ENCODE measurements at regions not wholly inside any gene's neighbourhood (a gene's known extent, or its start where the extent isn't known, plus 50 kb on each side); places are given as distances from the start of the nearest gene placed in this dataset.

GRCh38 chr22:22787151-22787550 is 100.5 kb upstream of the IGLL5 start:
- H3F3A ChIP-seq (ENCODE audit: insufficient read depth, low read length), result no peaks in the 10 kb centered on the region
- peaks cover 7% of the 10 kb centered on the region for H3K4me1 ChIP-seq (ENCODE audit: insufficient read depth, low read length, severe bottlenecking)
- H4K20me1 ChIP-seq (ENCODE audit: insufficient read depth, low read length), result no peaks in the 10 kb centered on the region
- no peak overlapping the region for H3K4me3 ChIP-seq (ENCODE audit: low read depth, low read length, poor library complexity, severe bottlenecking)
- H3K79me2 ChIP-seq (ENCODE audit: insufficient read depth, low read length), result no peaks in the 10 kb centered on the region
- H3K27ac ChIP-seq (ENCODE audit: low read depth, low read length, poor library complexity, severe bottlenecking), result no peak overlapping the region
- no peaks in the 10 kb centered on the region for H3K9me3 ChIP-seq (ENCODE audit: low read length)
- no peak for TF ChIP-seq EZH2 (IDR thresholded peaks at IDR 0.05; ENCODE audit: borderline replicate concordance, low read length)
- TF ChIP-seq, protein P1, sequence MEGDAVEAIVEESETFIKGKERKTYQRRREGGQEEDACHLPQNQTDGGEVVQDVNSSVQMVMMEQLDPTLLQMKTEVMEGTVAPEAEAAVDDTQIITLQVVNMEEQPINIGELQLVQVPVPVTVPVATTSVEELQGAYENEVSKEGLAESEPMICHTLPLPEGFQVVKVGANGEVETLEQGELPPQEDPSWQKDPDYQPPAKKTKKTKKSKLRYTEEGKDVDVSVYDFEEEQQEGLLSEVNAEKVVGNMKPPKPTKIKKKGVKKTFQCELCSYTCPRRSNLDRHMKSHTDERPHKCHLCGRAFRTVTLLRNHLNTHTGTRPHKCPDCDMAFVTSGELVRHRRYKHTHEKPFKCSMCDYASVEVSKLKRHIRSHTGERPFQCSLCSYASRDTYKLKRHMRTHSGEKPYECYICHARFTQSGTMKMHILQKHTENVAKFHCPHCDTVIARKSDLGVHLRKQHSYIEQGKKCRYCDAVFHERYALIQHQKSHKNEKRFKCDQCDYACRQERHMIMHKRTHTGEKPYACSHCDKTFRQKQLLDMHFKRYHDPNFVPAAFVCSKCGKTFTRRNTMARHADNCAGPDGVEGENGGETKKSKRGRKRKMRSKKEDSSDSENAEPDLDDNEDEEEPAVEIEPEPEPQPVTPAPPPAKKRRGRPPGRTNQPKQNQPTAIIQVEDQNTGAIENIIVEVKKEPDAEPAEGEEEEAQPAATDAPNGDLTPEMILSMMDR (IDR thresholded peaks at IDR 0.05; ENCODE audit: low read length), result no peak
- H3K36me3 ChIP-seq (ENCODE audit: insufficient read depth, low read length), result no peaks in the 10 kb centered on the region
- no peak overlapping the region for H2AFZ ChIP-seq (ENCODE audit: low read length)
- no peak overlapping the region for H3K9ac ChIP-seq (ENCODE audit: low read length)
- no peaks in the 10 kb centered on the region for H3K27me3 ChIP-seq (ENCODE audit: insufficient read depth, low read length)
- H3K4me2 ChIP-seq (ENCODE audit: low read length), result no peak overlapping the region
- H3K9me2 ChIP-seq (ENCODE audit: low read depth, low read length), result no peaks in the 10 kb centered on the region

- Histone ChIP-seq H3K9me3 (ENCODE audit: low read length) (no peaks in the 10 kb centered on the region), H3K4me2 (ENCODE audit: low read length) (no peak overlapping the region; the same call in 1 of the 2 replicates), H3K4me3 (ENCODE audit: low read depth, low read length, poor library complexity, severe bottlenecking) (no peak overlapping the region), H3F3A (ENCODE audit: insufficient read depth, low read length) (no peaks in the 10 kb centered on the region), H4K20me1 (ENCODE audit: insufficient read depth, low read length) (no peaks in the 10 kb centered on the region), H3K4me1 (ENCODE audit: insufficient read depth, low read length, severe bottlenecking) (peaks cover 7% of the 10 kb centered on the region), H3K27me3 (ENCODE audit: insufficient read depth, low read length) (no peaks in the 10 kb centered on the region), H3K79me2 (ENCODE audit: insufficient read depth, low read length) (no peaks in the 10 kb centered on the region), H3K36me3 (ENCODE audit: insufficient read depth, low read length) (no peaks in the 10 kb centered on the region), H3K9ac (ENCODE audit: low read length) (no peak overlapping the region), H3K9me2 (ENCODE audit: low read depth, low read length) (no peaks in the 10 kb centered on the region), H3K27ac (ENCODE audit: low read depth, low read length, poor library complexity, severe bottlenecking) (no peak overlapping the region), H2AFZ (ENCODE audit: low read length) (no peak overlapping the region)
- TF ChIP-seq EZH2 (IDR thresholded peaks at IDR 0.05; ENCODE audit: borderline replicate concordance, low read length), result no peak
- TF ChIP-seq, protein P1 (IDR thresholded peaks at IDR 0.05; ENCODE audit: low read length), result peak; percentile 75
Measured at GRCh38 chr22:22787786-22788459, 99.7 kb upstream of the IGLL5 start.

DNA sequence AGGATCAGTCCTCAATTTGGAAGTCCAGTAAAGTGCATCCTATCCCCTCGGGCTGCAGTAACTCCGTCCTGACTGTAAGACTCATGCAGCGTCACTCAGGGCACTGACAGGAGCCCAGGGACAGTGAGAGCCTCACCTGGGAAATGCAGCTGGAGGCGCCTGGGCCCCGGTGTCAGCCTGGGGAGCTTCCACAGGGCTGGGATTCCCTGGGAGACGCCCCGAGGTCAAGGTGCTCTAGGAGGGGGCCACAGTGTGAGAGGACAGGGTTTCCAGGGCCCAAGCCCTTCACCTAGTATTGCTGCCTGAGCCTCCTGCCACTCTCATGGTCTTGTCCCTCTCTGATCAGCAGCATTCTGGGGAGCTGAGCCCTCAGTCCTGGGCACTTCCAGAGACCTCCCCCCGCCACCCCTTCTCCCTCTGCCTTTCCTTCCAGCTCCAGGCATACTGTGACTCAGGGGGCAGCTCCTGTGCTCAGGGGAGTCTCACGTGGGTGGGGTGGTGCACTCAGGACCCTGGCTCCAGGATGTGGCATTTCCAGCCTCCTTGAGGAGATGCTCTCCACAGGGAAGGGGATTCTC is 99.1 kb upstream of the IGLL5 start:
- no peaks in the 10 kb centered on the region for H3K27me3 ChIP-seq (ENCODE audit: insufficient read depth, low read length)
- no peaks in the 10 kb centered on the region for H3K9me2 ChIP-seq (ENCODE audit: low read depth, low read length)
- TF ChIP-seq EZH2 (IDR thresholded peaks at IDR 0.05; ENCODE audit: borderline replicate concordance, low read length), result no peak
- TF ChIP-seq, protein P1 (IDR thresholded peaks at IDR 0.05; ENCODE audit: low read length), result no peak

More for the DNA sequence above, 99.1 kb upstream of the IGLL5 start:
- Histone ChIP-seq H3K9ac (ENCODE audit: low read length) (no peak overlapping the region), H4K20me1 (ENCODE audit: insufficient read depth, low read length) (no peaks in the 10 kb centered on the region), H3K79me2 (ENCODE audit: insufficient read depth, low read length) (no peaks in the 10 kb centered on the region), H3K36me3 (ENCODE audit: insufficient read depth, low read length) (no peaks in the 10 kb centered on the region), H2AFZ (ENCODE audit: low read length) (no peak overlapping the region), H3K4me3 (ENCODE audit: low read depth, low read length, poor library complexity, severe bottlenecking) (no peak overlapping the region), H3K4me1 (ENCODE audit: insufficient read depth, low read length, severe bottlenecking) (peaks cover 7% of the 10 kb centered on the region), H3K9me3 (ENCODE audit: low read length) (no peaks in the 10 kb centered on the region), H3F3A (ENCODE audit: insufficient read depth, low read length) (no peaks in the 10 kb centered on the region), H3K27ac (ENCODE audit: low read depth, low read length, poor library complexity, severe bottlenecking) (no peak overlapping the region), H3K4me2 (ENCODE audit: low read length) (no peak overlapping the region; the same call in 1 of the 2 replicates)

Measured in OCI-LY1 (cell line).